HG02798 (cell line): ENCODE measurements at regions not wholly inside any gene's neighbourhood (a gene's known extent, or its start where the extent isn't known, plus 50 kb on each side); places are given as distances from the start of the nearest gene placed in this dataset.
"Not testable (repeated sequence)": the region's sequence is repeated elsewhere in the genome, so short reads cannot be mapped to it uniquely, and the experiment has no call there.

Experiments
- ATAC-seq: cut with Tn5 transposase; IDR thresholded peaks from one replicate; pipeline ENCODE4 v1.9.1; 2021; ENCODE audit warnings: mild to moderate bottlenecking; ENCODE audit not compliant: unreplicated experiment, poor library complexity

DNA sequence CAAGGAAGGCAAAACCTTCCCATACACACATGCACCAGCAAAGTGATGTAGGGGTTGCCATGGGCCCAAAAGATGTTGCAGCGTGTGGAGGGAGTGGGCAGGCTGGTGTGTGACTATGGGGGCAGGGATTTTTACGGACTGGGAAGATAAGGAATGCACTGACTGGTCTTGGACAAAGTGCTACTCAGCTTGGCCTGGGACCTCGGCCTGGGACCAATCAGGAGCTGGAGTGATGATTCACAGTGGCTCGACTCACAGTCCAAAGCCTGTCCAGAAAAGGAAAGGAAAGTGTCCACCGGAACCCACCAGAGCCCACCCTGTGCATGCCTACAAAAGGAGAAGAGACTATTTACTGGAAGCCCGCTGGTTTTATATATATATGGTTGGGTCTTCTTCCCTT, 567.0 kb upstream of the GNPDA2 start:
- no peak for ATAC-seq

- no peak for ATAC-seq
Observed at GRCh38 chr4:45292844-45293243, 566.5 kb upstream of the GNPDA2 start.

- ATAC-seq = no peak
Observed at GRCh38 chr4:45284400-45285085, 558.2 kb upstream of the GNPDA2 start.

- no peak for ATAC-seq
Observed at GRCh38 chr4:45283352-45283751, 557.0 kb upstream of the GNPDA2 start.

DNA sequence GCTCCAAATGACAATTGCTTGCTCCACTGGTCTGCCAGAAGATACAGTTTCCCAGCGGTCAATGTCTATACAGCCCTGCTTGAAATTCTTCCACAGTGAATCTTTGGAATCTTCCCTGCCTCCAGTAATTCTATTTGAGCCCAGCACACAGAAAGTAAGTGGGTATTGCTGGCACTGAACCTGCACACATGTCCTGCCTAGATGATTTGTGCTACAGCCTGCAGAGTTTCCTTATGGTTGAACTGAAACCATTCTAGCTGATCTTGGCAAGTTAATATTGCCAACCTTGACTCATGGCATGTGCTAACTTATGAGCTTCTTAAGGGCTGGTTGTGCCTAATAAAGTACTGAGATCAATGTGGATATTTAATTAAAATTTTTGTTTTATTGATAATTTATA, 553.8 kb upstream of the GNPDA2 start:
- no peak for ATAC-seq

GRCh38 chr4:45275862-45276261, 549.5 kb upstream of the GNPDA2 start:
- ATAC-seq = no peak

GRCh38 chr4:45248106-45248505, 521.8 kb upstream of the GNPDA2 start:
- ATAC-seq = not testable (repeated sequence)

GRCh38 chr4:45241976-45242375, 515.6 kb upstream of the GNPDA2 start:
- no peak for ATAC-seq

GRCh38 chr4:45229206-45229605, 502.9 kb upstream of the GNPDA2 start:
- no peak for ATAC-seq

- no peak for ATAC-seq
Observed at GRCh38 chr4:45215976-45216542, 489.7 kb upstream of the GNPDA2 start.

GRCh38 chr4:45208476-45208875, 482.1 kb upstream of the GNPDA2 start:
- ATAC-seq = not testable (repeated sequence)

DNA sequence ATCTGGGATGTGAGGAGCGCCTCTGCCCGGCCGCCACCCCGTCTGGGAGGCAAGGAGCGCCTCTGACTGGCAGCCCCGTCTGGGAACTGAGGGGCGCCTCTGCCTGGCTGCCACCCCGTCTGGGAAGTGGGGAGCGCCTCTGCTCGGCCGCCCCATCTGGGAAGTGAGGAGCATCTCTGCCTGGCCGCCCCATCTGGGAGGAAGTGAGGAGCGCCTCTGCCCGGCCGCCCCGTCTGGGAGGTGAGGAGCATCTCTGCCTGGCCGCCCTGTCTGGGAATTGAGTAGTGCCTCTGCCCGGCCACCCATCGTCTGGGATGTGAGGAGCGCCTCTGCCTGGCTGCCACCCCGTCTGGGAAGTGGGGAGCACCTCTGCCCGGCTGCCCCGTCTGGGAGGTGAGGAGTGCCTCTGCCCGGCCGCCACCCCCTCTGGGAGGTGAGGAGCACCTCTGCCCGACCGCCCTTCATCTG, 481.5 kb upstream of the GNPDA2 start:
- not testable (repeated sequence) for ATAC-seq

- ATAC-seq = not testable (repeated sequence)
Observed at GRCh38 chr4:45207241-45207863, 481.0 kb upstream of the GNPDA2 start.

- ATAC-seq = no peak
Observed at GRCh38 chr4:45199736-45200135, 473.4 kb upstream of the GNPDA2 start.

- ATAC-seq = no peak
Observed at GRCh38 chr4:45188501-45188900, 462.1 kb upstream of the GNPDA2 start.

GRCh38 chr4:45186249-45186648, 459.9 kb upstream of the GNPDA2 start:
- no peak for ATAC-seq

DNA sequence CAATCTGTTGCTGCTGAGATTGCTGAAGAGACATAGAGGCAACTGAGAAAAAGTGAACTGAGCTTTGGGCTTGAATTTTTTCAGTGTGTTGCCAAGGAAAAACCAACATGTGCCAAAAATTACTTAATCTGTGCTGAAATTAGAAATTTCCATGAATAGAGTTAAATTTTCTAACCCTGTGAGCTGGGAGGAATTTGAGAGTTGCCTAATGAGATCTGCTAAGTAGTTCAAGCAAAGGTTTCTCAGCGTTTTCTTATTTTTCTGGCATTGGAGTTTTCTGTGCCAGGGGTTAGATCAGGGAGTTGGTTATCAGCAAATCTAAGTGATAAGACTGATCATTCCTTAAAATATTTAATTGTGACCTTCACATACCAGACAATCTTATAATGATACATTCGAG, 457.5 kb upstream of the GNPDA2 start:
- no peak for ATAC-seq

DNA sequence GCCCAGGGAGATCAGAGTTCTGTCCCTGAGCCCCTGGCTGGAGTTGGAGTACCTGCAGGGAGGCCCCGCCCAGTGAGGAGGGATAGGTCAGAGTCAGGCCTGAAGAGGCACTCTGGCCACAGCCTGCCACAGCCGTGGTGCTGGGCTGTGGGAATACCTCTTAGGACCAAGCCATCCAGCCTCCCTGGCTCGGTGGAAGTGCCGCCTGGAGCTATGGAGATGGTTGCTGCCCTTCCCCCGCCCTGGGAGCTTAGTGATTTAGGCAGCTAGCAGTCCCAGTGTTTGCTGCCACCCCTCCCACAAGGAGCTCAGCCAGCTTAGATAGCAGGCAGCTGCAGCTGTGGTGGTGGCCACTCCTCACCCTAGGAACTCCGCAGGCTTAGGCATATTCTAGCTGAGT, 446.3 kb upstream of the GNPDA2 start:
- ATAC-seq = no peak

GRCh38 chr4:45160951-45161350, 434.6 kb upstream of the GNPDA2 start:
- ATAC-seq = no peak

DNA sequence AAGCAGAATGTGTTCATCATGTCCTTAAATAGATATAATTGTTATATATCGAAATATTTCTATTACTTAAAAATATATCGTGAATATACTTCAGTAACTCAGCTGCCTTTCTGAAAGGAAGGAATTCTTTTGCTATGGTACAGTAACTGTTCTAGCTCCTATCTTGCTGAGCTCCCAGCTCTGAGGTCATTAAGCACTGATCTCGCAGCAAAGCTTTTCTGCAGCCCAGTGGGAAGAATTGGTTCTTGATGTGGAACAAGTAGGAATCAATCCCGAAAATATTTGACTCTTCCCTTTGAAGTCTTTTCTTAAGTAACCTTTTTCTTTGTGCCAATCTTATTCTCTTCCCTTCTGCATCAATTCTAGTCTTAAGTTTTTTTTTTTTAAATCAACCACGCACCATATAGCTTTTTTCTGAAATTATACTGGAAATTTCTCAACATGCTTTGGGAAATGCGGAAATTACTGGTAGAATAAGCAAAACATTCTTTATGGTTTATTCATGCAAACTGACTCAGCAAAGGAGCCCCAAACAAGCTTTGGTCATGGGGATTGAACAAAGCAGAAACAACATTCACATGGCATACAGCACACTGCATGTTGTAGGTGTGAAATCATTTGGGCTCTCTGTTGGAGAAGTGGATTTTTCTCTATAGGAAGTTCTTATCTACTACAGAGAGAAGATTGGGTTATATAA, 428.9 kb upstream of the GNPDA2 start:
- ATAC-seq = no peak

DNA sequence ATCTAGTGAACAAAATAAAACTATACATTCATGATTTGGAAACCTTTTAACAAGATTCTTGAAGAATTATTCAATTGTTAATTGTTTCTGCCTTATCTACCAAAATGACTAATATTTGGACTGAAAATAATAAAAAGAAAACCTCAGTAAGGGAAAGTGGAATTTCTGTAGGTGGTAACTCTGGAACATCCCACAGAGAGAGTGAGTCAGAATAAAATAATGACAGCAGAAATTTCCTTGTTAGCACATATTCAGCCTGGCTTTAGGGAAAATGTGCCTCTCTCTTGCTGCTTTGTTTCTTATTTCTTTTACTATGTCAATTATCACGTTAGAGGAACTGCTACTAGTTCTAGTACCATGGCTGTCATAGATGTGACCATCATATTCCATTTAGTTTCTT, 421.5 kb upstream of the GNPDA2 start:
- ATAC-seq = no peak
